WTC11 (cell line): ENCODE measurements at regions not wholly inside any gene's neighbourhood (a gene's known extent, or its start where the extent isn't known, plus 50 kb on each side); places are given as distances from the start of the nearest gene placed in this dataset.

ENCODE experiments used
- ATAC-seq: fragments of 200-7000 bp; cut with Tn5 transposase; 2 replicates; pipeline ENCODE4 v1.10.0; 2021; ENCODE audit warnings: mild to moderate bottlenecking, moderate library complexity
- CTCF ChIA-PET: fragments of 300-600 bp; sonication (Branson Sonifier 250); formaldehyde crosslinking; loops from one replicate; lab custom pipeline; 2021; ENCODE audit warnings: antibody characterized with exemption; lab: Charles Lee
- POLR2A ChIA-PET: fragments of 350-600 bp; sonication (Branson Sonifier 250); formaldehyde crosslinking; loops from one replicate; lab custom pipeline; 2021; ENCODE audit warnings: antibody characterized with exemption; lab: Charles Lee
- DNase-seq: peaks from one replicate; pipeline ENCODE4 v3.0.0; 2021; ENCODE audit warnings: low spot score
- H3K27ac Mint-ChIP-seq: 2 replicates; pipeline ENCODE4 v1.8.0; 2021; ENCODE audit warnings: mixed read lengths
- H3K27me3 Mint-ChIP-seq: 2 replicates; pipeline ENCODE4 v1.8.0; 2021; ENCODE audit warnings: low read depth, mild to moderate bottlenecking, moderate library complexity, mixed read lengths
- H3K36me3 Mint-ChIP-seq: 2 replicates; pipeline ENCODE4 v1.8.0; 2021; ENCODE audit warnings: mixed read lengths
- H3K4me1 Mint-ChIP-seq: 2 replicates; pipeline ENCODE4 v1.8.0; 2022; ENCODE audit warnings: mixed read lengths
- H3K4me3 Mint-ChIP-seq: 2 replicates; pipeline ENCODE4 v1.8.0; 2021; ENCODE audit warnings: mild to moderate bottlenecking, moderate library complexity, mixed read lengths
- H3K9me3 Mint-ChIP-seq: 2 replicates; pipeline ENCODE4 v1.8.0; 2021; ENCODE audit warnings: mixed read lengths
- ATF2 ChIP-seq: sonication (generic); formaldehyde crosslinking; IDR thresholded peaks from 2 replicates; pipeline ENCODE4 v1.8.1; 2022; ENCODE audit warnings: low read depth, missing genetic modification reagents, borderline replicate concordance
- CBFB ChIP-seq: sonication (generic); formaldehyde crosslinking; IDR thresholded peaks from 2 replicates; pipeline ENCODE4 v1.8.1; 2022; ENCODE audit warnings: mild to moderate bottlenecking, low read depth, missing genetic modification reagents
- CREM ChIP-seq: sonication (generic); formaldehyde crosslinking; IDR thresholded peaks from 2 replicates; pipeline ENCODE4 v1.8.1; 2022; ENCODE audit warnings: mild to moderate bottlenecking, missing genetic modification reagents, moderate library complexity
- ELF4 ChIP-seq: sonication (generic); formaldehyde crosslinking; IDR thresholded peaks from 2 replicates; pipeline ENCODE4 v1.8.1; 2022; ENCODE audit warnings: low read depth, mild to moderate bottlenecking, moderate library complexity, missing genetic modification reagents
- ESRRA ChIP-seq: sonication (generic); formaldehyde crosslinking; IDR thresholded peaks from 2 replicates; pipeline ENCODE4 v1.8.1; 2022; ENCODE audit warnings: mild to moderate bottlenecking, missing genetic modification reagents, borderline replicate concordance
- FOXJ3 ChIP-seq: sonication (generic); formaldehyde crosslinking; IDR thresholded peaks from 2 replicates; pipeline ENCODE4 v1.9.0; 2021; ENCODE audit warnings: missing genetic modification reagents, mild to moderate bottlenecking, borderline replicate concordance
- HMGA2 ChIP-seq: fragments of 250-450 bp; sonication (Bioruptor Pico); IDR thresholded peaks from 2 replicates; pipeline ENCODE4 v1.4.0; 2021; ENCODE audit warnings: mild to moderate bottlenecking, moderate library complexity
- NFE2L1 ChIP-seq: sonication (generic); formaldehyde crosslinking; IDR thresholded peaks from 2 replicates; pipeline ENCODE4 v1.8.1; 2023; ENCODE audit warnings: missing genetic modification reagents
- ZNF121 ChIP-seq: sonication (generic); formaldehyde crosslinking; IDR thresholded peaks from 2 replicates; pipeline ENCODE4 v1.8.0; 2023; ENCODE audit warnings: missing genetic modification reagents
- ZNF263 ChIP-seq: sonication (generic); formaldehyde crosslinking; IDR thresholded peaks from 2 replicates; pipeline ENCODE4 v1.8.1; 2022; ENCODE audit warnings: low read depth, mild to moderate bottlenecking, moderate library complexity, missing genetic modification reagents
- ZNF671 ChIP-seq: fragments of 250-450 bp; sonication (Bioruptor Pico); IDR thresholded peaks from 2 replicates; pipeline ENCODE4 v1.8.0; 2021; ENCODE audit warnings: mild to moderate bottlenecking
- TF ChIP-seq, protein P1 (sequence below): fragments of 250-450 bp; sonication (Bioruptor Pico); IDR thresholded peaks from 2 replicates; pipeline ENCODE4 v1.9.0; 2021; ENCODE audit warnings: moderate library complexity, mild to moderate bottlenecking, inconsistent platforms, borderline replicate concordance
- TF ChIP-seq, protein P2 (sequence below): sonication (generic); formaldehyde crosslinking; IDR thresholded peaks from 2 replicates; pipeline ENCODE4 v1.8.1; 2022; ENCODE audit warnings: missing genetic modification reagents, borderline replicate concordance
- TF ChIP-seq, protein P3 (sequence below): sonication (generic); formaldehyde crosslinking; IDR thresholded peaks from 2 replicates; pipeline ENCODE4 v1.8.0; 2023; ENCODE audit warnings: mild to moderate bottlenecking, missing genetic modification reagents
- TF ChIP-seq, protein P4 (sequence below): sonication (generic); formaldehyde crosslinking; IDR thresholded peaks from 2 replicates; pipeline ENCODE4 v1.8.1; 2023; ENCODE audit warnings: mild to moderate bottlenecking, missing genetic modification reagents, borderline replicate concordance

- TF ChIP-seq, protein P1, sequence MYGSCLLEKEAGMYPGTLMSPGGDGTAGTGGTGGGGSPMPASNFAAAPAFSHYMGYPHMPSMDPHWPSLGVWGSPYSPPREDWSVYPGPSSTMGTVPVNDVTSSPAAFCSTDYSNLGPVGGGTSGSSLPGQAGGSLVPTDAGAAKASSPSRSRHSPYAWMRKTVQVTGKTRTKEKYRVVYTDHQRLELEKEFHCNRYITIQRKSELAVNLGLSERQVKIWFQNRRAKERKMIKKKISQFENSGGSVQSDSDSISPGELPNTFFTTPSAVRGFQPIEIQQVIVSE (CRISPR knock-in tag): no peak
- TF ChIP-seq FOXJ3 (CRISPR knock-in tag) (no peak), ELF4 (CRISPR knock-in tag) (no peak), CBFB (CRISPR knock-in tag) (no peak), CREM (CRISPR knock-in tag) (no peak), HMGA2 (CRISPR knock-in tag) (no peak), ZNF263 (CRISPR knock-in tag) (no peak), ESRRA (CRISPR knock-in tag) (no peak), ZNF121 (no peak)
- TF ChIP-seq, protein P2, sequence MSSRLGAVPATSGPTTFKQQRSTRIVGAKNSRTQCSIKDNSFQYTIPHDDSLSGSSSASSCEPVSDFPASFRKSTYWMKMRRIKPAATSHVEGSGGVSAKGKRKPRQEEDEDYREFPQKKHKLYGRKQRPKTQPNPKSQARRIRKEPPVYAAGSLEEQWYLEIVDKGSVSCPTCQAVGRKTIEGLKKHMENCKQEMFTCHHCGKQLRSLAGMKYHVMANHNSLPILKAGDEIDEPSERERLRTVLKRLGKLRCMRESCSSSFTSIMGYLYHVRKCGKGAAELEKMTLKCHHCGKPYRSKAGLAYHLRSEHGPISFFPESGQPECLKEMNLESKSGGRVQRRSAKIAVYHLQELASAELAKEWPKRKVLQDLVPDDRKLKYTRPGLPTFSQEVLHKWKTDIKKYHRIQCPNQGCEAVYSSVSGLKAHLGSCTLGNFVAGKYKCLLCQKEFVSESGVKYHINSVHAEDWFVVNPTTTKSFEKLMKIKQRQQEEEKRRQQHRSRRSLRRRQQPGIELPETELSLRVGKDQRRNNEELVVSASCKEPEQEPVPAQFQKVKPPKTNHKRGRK (CRISPR knock-in tag): no peak
Measured at GRCh38 chr9:86695910-86696424, 251.3 kb downstream of the GAS1 start (continued).

DNA sequence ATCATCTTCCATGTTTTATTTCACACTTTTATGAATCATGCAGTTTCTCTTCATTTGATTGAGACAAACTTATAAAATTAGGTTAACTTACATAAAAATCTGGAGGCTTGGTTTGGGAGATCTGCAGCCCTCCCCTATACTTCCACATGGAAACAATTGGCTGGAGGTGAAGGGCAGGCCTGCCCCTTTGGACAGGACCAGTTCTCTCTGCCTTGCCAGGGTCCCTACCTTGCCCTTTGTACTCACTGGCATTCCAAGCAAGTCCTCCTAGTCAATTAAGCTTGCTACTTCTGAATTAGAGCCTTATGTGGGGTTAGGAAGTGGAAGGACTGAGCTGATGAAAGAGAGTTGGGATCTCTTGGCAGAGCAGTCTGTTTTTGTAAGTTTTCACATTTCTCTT is 257.3 kb downstream of the GAS1 start:
- no peaks in the 10 kb centered on the region for H3K36me3 Mint-ChIP-seq
- no peaks in the 10 kb centered on the region; the same call in 1 of the 2 replicates for H3K27me3 Mint-ChIP-seq
- ATAC-seq (no peak), DNase-seq (no peak)
- TF ChIP-seq, protein P3, sequence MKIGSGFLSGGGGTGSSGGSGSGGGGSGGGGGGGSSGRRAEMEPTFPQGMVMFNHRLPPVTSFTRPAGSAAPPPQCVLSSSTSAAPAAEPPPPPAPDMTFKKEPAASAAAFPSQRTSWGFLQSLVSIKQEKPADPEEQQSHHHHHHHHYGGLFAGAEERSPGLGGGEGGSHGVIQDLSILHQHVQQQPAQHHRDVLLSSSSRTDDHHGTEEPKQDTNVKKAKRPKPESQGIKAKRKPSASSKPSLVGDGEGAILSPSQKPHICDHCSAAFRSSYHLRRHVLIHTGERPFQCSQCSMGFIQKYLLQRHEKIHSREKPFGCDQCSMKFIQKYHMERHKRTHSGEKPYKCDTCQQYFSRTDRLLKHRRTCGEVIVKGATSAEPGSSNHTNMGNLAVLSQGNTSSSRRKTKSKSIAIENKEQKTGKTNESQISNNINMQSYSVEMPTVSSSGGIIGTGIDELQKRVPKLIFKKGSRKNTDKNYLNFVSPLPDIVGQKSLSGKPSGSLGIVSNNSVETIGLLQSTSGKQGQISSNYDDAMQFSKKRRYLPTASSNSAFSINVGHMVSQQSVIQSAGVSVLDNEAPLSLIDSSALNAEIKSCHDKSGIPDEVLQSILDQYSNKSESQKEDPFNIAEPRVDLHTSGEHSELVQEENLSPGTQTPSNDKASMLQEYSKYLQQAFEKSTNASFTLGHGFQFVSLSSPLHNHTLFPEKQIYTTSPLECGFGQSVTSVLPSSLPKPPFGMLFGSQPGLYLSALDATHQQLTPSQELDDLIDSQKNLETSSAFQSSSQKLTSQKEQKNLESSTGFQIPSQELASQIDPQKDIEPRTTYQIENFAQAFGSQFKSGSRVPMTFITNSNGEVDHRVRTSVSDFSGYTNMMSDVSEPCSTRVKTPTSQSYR (CRISPR knock-in tag): no peak
- TF ChIP-seq ATF2 (no peak), ESRRA (CRISPR knock-in tag) (no peak), NFE2L1 (CRISPR knock-in tag) (no peak), ZNF671 (CRISPR knock-in tag) (no peak)
- TF ChIP-seq, protein P4, sequence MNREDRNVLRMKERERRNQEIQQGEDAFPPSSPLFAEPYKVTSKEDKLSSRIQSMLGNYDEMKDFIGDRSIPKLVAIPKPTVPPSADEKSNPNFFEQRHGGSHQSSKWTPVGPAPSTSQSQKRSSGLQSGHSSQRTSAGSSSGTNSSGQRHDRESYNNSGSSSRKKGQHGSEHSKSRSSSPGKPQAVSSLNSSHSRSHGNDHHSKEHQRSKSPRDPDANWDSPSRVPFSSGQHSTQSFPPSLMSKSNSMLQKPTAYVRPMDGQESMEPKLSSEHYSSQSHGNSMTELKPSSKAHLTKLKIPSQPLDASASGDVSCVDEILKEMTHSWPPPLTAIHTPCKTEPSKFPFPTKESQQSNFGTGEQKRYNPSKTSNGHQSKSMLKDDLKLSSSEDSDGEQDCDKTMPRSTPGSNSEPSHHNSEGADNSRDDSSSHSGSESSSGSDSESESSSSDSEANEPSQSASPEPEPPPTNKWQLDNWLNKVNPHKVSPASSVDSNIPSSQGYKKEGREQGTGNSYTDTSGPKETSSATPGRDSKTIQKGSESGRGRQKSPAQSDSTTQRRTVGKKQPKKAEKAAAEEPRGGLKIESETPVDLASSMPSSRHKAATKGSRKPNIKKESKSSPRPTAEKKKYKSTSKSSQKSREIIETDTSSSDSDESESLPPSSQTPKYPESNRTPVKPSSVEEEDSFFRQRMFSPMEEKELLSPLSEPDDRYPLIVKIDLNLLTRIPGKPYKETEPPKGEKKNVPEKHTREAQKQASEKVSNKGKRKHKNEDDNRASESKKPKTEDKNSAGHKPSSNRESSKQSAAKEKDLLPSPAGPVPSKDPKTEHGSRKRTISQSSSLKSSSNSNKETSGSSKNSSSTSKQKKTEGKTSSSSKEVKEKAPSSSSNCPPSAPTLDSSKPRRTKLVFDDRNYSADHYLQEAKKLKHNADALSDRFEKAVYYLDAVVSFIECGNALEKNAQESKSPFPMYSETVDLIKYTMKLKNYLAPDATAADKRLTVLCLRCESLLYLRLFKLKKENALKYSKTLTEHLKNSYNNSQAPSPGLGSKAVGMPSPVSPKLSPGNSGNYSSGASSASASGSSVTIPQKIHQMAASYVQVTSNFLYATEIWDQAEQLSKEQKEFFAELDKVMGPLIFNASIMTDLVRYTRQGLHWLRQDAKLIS (CRISPR knock-in tag): no peak
- no peaks in the 10 kb centered on the region for H3K9me3 Mint-ChIP-seq
- peaks cover 11% of the 10 kb centered on the region for H3K4me1 Mint-ChIP-seq
- ChIA-PET CTCF (no interaction called here), POLR2A (no interaction called here)
- H3K4me3 Mint-ChIP-seq: no peak overlapping the region
- no peak overlapping the region for H3K27ac Mint-ChIP-seq
